Glutamatergic neuron (in vitro differentiated cells): ENCODE measurements at regions not wholly inside any gene's neighbourhood (a gene's known extent, or its start where the extent isn't known, plus 50 kb on each side); places are given as distances from the start of the nearest gene placed in this dataset.

Source experiments
- DNase-seq: peaks from one replicate; pipeline ENCODE4 v3.0.0; 2022
- H3K27ac Mint-ChIP-seq: one replicate; pipeline ENCODE4 v1.8.0; 2020; ENCODE audit warnings: mild to moderate bottlenecking, mixed read lengths, inconsistent platforms; ENCODE audit not compliant: unreplicated experiment
- H3K27me3 Mint-ChIP-seq: one replicate; pipeline ENCODE4 v1.8.0; 2020; ENCODE audit warnings: mild to moderate bottlenecking, moderate library complexity, mixed read lengths, inconsistent platforms; ENCODE audit not compliant: unreplicated experiment
- H3K36me3 Mint-ChIP-seq: one replicate; pipeline ENCODE4 v1.8.0; 2020; ENCODE audit warnings: mild to moderate bottlenecking, mixed read lengths, inconsistent platforms; ENCODE audit not compliant: unreplicated experiment
- H3K4me1 Mint-ChIP-seq: one replicate; pipeline ENCODE4 v1.8.0; 2020; ENCODE audit warnings: mild to moderate bottlenecking, low read depth, mixed read lengths, inconsistent platforms; ENCODE audit not compliant: unreplicated experiment
- H3K4me3 Mint-ChIP-seq: one replicate; pipeline ENCODE4 v1.8.0; 2020; ENCODE audit warnings: mild to moderate bottlenecking, mixed read lengths, inconsistent platforms; ENCODE audit not compliant: unreplicated experiment
- H3K9me3 Mint-ChIP-seq: one replicate; pipeline ENCODE4 v1.8.0; 2020; ENCODE audit warnings: mild to moderate bottlenecking, moderate library complexity, mixed read lengths, inconsistent platforms; ENCODE audit not compliant: unreplicated experiment
- TF ChIP-seq, protein P1 (sequence below): fragments of 200-600 bp; sonication (generic); IDR thresholded peaks from one replicate; pipeline ENCODE4 v1.5.0; 2021; ENCODE audit not compliant: partially characterized antibody, unreplicated experiment

GRCh38 chr18:40346146-40346545, 1608.9 kb upstream of the PIK3C3 start:
- DNase-seq, result no peak
- Mint-ChIP-seq H3K36me3 (no peaks in the 10 kb centered on the region), H3K9me3 (peaks cover 2% of the 10 kb centered on the region), H3K27ac (no peak overlapping the region), H3K4me3 (no peak overlapping the region), H3K4me1 (no peaks in the 10 kb centered on the region), H3K27me3 (no peaks in the 10 kb centered on the region)
- TF ChIP-seq, protein P1, sequence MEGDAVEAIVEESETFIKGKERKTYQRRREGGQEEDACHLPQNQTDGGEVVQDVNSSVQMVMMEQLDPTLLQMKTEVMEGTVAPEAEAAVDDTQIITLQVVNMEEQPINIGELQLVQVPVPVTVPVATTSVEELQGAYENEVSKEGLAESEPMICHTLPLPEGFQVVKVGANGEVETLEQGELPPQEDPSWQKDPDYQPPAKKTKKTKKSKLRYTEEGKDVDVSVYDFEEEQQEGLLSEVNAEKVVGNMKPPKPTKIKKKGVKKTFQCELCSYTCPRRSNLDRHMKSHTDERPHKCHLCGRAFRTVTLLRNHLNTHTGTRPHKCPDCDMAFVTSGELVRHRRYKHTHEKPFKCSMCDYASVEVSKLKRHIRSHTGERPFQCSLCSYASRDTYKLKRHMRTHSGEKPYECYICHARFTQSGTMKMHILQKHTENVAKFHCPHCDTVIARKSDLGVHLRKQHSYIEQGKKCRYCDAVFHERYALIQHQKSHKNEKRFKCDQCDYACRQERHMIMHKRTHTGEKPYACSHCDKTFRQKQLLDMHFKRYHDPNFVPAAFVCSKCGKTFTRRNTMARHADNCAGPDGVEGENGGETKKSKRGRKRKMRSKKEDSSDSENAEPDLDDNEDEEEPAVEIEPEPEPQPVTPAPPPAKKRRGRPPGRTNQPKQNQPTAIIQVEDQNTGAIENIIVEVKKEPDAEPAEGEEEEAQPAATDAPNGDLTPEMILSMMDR, result no peak

DNA sequence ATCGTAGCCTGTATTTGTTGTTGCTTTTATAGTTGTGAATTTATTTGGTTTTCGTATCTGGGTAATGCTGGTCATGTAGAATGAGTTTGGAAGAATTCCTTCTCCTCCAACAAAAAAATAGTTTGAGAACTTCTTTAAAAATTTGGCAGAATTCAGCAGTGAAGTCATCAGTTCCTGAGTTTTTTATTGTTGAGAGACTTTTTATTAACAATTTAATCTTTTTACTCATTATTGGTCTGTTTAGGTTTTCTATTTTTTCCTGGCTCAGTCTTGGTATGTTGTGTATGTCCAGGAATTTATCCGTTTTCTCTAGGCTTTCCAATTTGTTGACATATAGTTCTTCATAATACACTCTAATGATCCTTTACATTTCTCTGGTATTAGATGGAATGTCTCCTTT, 1613.3 kb upstream of the PIK3C3 start:
- no peak for DNase-seq
- Mint-ChIP-seq H3K4me1 (no peaks in the 10 kb centered on the region), H3K36me3 (no peaks in the 10 kb centered on the region), H3K4me3 (no peak overlapping the region), H3K9me3 (peaks cover 2% of the 10 kb centered on the region), H3K27me3 (no peaks in the 10 kb centered on the region), H3K27ac (no peak overlapping the region)
- TF ChIP-seq, protein P1, result no peak

DNA sequence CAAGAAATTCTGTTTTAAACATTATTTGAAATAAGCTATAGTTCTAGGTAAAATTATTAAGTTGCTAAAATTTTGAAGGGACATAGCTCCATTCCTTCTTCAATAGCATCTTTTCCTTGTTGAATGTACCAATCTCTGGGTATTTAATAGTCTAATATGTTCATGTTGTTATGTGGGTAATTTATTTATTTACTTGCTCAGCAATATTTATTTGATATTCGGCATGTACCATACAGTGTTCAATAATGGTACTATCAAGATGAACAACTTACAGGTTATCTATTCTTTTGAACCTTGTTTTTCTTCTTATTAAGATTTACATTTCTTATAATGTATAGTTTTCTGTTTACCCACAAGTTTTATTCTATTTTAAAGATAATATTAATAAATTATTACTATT, 1616.8 kb upstream of the PIK3C3 start:
- TF ChIP-seq, protein P1, result no peak
- H3K27me3 Mint-ChIP-seq, result no peaks in the 10 kb centered on the region
- no peak overlapping the region for H3K4me3 Mint-ChIP-seq
- DNase-seq, result no peak
- H3K9me3 Mint-ChIP-seq, result peaks cover 2% of the 10 kb centered on the region
- H3K36me3 Mint-ChIP-seq, result no peaks in the 10 kb centered on the region
- no peaks in the 10 kb centered on the region for H3K4me1 Mint-ChIP-seq
- no peak overlapping the region for H3K27ac Mint-ChIP-seq

GRCh38 chr18:40326985-40327384, 1628.0 kb upstream of the PIK3C3 start:
- TF ChIP-seq, protein P1, result no peak
- Mint-ChIP-seq H3K4me1 (no peaks in the 10 kb centered on the region), H3K36me3 (no peaks in the 10 kb centered on the region), H3K27me3 (no peaks in the 10 kb centered on the region), H3K4me3 (no peak overlapping the region), H3K9me3 (peaks cover 2% of the 10 kb centered on the region), H3K27ac (no peak overlapping the region)
- DNase-seq, result no peak

- no peak for DNase-seq
- Mint-ChIP-seq H3K4me1 (no peaks in the 10 kb centered on the region), H3K4me3 (no peak overlapping the region), H3K36me3 (no peaks in the 10 kb centered on the region), H3K27ac (no peak overlapping the region), H3K27me3 (no peaks in the 10 kb centered on the region), H3K9me3 (no peaks in the 10 kb centered on the region)
- TF ChIP-seq, protein P1, result no peak
Observed at GRCh38 chr18:40325988-40326387, 1629.0 kb upstream of the PIK3C3 start.
